GM21529 (cell line): ENCODE measurements at regions not wholly inside any gene's neighbourhood (a gene's known extent, or its start where the extent isn't known, plus 50 kb on each side); places are given as distances from the start of the nearest gene placed in this dataset.

Experiments
- ATAC-seq: cut with Tn5 transposase; IDR thresholded peaks from one replicate; pipeline ENCODE4 v1.9.1; 2021; ENCODE audit not compliant: unreplicated experiment

DNA sequence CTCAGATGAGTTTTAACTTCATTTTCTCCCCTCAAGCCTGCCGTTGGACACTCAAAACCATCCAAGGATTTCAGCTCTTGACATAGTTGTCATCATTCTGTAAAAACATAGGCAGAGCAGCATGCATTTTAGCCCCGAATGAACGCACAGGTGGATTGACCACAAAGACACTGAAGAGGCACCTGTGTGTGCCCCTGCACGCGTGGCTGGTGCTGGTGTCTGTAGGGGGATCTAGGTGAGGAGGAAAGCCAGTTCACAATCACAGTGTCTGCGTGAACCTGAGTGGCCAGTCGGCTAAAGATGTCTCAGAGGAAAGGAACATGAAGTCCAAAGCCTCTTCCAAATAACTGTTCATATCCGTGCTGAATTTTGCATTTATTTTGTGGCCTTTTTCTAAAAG is 309.2 kb downstream of the QKI start:
- no peak for ATAC-seq

- no peak for ATAC-seq
Measured at GRCh38 chr6:163721922-163722692, 307.6 kb downstream of the QKI start.

- ATAC-seq, result no peak
Measured at GRCh38 chr6:163721435-163721834, 306.9 kb downstream of the QKI start.

DNA sequence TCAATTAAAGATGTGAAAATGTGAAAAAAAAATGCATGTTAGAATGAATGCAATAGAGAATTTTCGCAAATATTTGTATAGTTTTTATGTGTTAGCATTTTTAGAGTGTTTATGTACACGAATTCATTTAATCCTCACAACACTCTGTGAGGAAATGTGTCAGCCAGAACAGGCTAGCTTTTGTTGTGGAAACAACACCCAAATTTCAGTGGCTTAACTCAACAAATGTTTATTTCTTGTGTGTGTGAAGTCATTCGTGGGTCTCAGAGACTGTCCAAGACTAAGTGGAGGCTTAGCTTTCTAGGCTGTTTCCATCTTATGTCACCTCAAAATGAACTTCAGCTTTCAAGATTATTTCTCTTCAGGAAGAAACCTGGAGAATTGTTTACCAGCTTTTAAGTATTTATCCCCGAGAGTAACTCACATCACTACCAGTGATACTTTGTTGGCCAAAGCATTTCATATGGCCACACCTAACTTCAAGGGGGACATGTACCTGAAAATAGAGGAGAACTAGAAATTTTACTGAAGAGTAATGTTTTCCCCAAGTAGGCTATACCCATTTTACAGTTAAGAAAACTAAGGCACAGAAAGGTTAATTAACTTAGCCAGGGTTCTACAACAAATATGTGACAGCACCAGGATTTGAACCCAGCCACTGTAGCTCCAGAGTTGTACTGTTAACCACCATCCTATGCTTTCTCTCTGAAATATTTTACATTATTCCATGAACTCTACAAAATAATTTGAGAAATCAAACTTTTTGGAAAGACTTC is 306.1 kb downstream of the QKI start:
- no peak for ATAC-seq

- ATAC-seq, result no peak
Measured at GRCh38 chr6:163720005-163720404, 305.5 kb downstream of the QKI start.

DNA sequence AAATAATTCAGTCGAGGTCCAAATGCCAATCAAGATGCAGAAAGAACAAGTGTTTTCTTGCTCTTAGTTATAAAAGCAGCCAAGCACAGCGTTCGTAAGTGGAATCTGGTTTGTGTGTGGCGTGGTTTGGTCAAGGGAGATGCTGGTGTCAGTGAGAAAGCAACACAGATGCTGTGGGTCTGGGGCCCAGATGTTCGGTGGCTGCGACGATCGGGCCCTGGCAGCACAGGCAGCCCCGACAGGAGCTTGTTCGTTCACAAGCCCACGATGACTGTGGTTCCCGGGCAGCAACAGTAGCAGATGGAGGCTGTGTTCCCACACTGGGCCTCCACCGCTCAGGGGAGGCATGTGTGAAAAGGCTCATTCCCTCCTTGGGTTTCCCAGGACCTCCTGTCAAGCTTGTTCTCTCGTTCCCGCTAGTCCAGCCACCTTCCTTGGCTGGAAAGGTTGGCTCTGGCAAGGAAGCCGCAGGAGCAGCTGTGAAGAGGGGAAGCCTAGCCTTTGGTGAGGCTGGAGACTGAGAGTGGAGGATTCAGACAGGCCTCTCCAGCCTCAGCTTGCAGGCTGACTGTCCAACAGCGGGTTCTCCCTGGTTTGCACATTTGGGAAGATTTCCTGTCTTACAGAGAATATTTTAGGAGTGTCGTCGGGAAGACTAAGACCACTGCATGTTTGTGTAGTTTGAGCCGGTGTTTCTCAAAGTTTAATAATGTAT is 304.7 kb downstream of the QKI start:
- ATAC-seq, result no peak

GRCh38 chr6:163718537-163718936 is 304.0 kb downstream of the QKI start:
- no peak for ATAC-seq

GRCh38 chr6:163717106-163717764 is 302.7 kb downstream of the QKI start:
- ATAC-seq, result no peak

GRCh38 chr6:163716690-163717089 is 302.2 kb downstream of the QKI start:
- peak; percentile 32 for ATAC-seq

DNA sequence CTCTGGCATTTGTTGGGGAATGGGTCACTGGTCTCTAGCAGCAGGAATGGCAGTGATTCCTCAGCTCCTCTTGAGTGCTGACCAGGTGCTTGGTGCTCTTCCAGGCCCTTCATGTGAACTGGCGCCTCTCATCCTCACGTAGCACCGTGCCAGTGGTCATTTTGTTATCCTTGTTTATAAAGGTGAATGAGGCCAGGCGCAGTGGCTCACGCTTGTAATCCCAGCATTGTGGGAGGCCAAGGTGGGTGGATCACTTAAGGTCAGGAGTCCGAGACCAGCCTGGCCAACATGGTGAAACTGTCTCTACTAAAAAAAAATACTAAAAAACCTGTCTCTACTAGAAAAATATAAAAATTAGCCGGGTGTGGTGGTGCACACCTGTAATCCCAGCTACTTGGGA is 301.3 kb downstream of the QKI start:
- ATAC-seq, result no peak

GRCh38 chr6:163714179-163714578 is 299.7 kb downstream of the QKI start:
- ATAC-seq, result no peak

GRCh38 chr6:163712981-163713380 is 298.5 kb downstream of the QKI start:
- ATAC-seq, result no peak

GRCh38 chr6:163712566-163712961 is 298.0 kb downstream of the QKI start:
- no peak for ATAC-seq

GRCh38 chr6:163711615-163712565 is 297.4 kb downstream of the QKI start:
- peak; percentile 29 for ATAC-seq

DNA sequence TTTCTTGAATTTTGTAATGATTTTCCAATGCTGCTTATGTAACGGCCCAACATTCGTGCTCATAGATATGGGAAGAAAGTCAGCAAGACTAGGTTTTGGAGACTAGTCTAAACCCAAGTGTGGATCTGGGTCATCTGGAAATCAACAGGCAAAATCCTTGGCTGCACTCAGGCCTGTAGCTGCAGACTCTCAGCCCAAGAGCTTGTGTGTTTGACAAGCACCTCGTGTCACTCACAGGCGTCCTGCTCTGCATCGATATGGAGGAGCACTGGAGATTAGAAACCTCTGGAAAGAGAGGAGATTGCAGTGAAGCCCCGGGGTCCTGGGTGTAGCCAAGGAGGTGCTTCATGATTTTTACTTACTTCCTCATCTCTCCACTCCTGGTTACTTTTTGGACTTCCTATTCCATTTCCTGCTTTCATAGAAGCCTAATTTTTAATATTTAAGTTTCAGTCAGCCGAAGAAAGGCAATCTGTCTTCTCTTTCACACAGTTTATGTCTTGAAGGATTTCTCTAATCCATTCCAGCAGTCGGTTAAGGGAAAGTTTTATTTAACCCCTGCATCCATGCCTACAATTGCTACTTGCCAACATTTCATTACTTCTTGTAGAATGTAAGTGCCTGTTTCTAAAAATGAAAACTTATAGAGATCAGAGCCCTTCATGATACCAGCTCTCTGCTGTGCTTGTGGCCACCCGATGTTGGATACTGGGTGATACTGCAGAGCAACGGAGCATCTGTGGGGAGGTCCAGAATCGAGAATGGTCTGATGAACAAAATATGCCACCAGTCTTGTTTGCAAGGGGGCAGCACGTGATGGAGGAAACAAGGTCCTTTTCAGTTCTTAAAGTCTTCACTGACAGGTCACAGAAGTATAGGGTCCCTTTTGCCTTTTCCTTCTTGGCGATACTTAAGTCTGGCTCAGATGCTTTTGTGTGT is 296.3 kb downstream of the QKI start:
- ATAC-seq, result no peak

GRCh38 chr6:163709693-163710092 is 295.2 kb downstream of the QKI start:
- ATAC-seq, result no peak

GRCh38 chr6:163709255-163709654 is 294.7 kb downstream of the QKI start:
- ATAC-seq, result no peak

DNA sequence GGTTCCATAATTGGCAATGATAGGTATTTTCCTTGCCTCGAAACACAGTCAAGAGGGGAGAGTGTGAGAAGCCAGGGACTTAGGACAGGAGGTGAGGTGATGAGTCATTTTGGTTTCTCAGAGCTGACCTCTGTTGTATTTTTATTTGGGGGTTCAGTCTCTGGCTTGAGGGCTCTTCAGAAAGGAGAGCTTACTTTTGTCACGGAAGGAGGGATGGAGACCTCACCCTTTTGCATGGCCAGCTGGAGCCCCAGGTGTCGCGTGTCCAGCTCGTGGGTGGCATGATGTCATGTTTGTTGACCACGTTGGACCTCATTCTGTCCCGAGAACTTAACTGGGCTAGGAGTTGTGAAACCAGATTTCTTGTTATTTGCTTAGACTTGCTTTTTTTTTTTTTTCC is 293.9 kb downstream of the QKI start:
- ATAC-seq, result peak; percentile 58
